ENCODE measurements at regions not wholly inside any gene's neighbourhood (a gene's known extent, or its start where the extent isn't known, plus 50 kb on each side); places are given as distances from the start of the nearest gene placed in this dataset.

DNA sequence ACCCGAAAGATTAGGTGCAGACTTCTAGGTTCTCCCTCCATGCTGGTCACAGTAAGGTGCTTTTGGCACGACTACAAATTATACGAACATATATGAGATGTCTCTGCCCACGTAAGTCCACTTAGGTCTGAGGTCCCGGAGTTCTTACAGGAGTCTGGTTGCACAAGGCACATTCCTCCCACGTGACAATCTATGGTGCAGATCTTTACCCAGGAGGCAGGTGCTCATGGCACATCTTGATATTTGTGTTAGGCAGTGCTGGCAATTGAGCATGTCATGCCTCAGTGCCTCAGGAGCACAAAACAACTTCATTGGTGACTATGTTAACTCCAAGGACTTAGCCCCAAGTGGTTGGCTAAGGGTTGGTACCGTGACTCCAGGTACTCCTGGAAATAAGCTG is 92.0 kb upstream of the AMN1 start:
- no peaks in the 10 kb centered on the region for H3K36me3 ChIP-seq
- no peak overlapping the region for H3K27ac ChIP-seq
- H3K9me3 ChIP-seq, result no peaks in the 10 kb centered on the region
- no peaks in the 10 kb centered on the region for H3K27me3 ChIP-seq
- no peaks in the 10 kb centered on the region for H3K4me1 ChIP-seq
- in situ Hi-C loops (cut with MboI; ENCODE audit: low pct_ligation_motif_present in 1 of 4, low pct_unique_long_range_greater_than_20kb in 1 of 4, low sequenced_read_pairs in 3 of 4) (loop anchor here in 1 of 4 donors (25.0 kb wide), 1 partner anchor 134 kb away; no protein-coding TSS in a partner anchor), intact Hi-C loops (cut with DNase I; ENCODE audit: low total_unique reads) (no loop called here)
- no peak for TF ChIP-seq POLR2A (IDR thresholded peaks at IDR 0.05)
- TF ChIP-seq, protein P1, sequence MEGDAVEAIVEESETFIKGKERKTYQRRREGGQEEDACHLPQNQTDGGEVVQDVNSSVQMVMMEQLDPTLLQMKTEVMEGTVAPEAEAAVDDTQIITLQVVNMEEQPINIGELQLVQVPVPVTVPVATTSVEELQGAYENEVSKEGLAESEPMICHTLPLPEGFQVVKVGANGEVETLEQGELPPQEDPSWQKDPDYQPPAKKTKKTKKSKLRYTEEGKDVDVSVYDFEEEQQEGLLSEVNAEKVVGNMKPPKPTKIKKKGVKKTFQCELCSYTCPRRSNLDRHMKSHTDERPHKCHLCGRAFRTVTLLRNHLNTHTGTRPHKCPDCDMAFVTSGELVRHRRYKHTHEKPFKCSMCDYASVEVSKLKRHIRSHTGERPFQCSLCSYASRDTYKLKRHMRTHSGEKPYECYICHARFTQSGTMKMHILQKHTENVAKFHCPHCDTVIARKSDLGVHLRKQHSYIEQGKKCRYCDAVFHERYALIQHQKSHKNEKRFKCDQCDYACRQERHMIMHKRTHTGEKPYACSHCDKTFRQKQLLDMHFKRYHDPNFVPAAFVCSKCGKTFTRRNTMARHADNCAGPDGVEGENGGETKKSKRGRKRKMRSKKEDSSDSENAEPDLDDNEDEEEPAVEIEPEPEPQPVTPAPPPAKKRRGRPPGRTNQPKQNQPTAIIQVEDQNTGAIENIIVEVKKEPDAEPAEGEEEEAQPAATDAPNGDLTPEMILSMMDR (IDR thresholded peaks at IDR 0.05), result no peak
- no peak for TF ChIP-seq EP300 (IDR thresholded peaks at IDR 0.05; ENCODE audit: low read depth)
- TF ChIP-seq POLR2AphosphoS5 (IDR thresholded peaks at IDR 0.05), result no peak
- 80 to 91% methylated on average over 1 to 7 of the region's 7 CpGs for WGBS, 2 donors (ENCODE audit: low coverage in 1 of 2)
- no peak for DNase-seq
- H3K4me3 ChIP-seq, result no peak overlapping the region

DNA sequence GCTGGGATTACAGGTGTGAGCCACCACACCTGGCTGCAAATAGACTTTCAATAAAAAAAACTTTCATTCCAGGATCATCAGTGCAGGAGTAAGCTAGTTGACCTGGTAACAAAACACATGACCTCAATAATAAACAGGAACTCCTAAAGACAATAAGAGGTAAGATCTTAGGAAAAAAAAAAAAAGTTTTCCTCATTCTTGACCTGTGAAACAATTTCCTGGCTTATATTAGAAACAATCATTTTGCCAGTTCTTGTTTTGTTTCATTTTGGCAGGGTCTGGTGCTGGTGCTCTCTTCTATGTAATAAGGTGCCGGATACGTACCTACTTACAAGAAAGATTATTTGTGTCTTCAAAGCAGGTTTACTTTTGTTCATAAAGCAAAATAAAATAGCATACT is 90.6 kb upstream of the AMN1 start:
- Histone ChIP-seq H3K4me1 (no peaks in the 10 kb centered on the region), H3K9me3 (no peaks in the 10 kb centered on the region), H3K4me3 (no peak overlapping the region), H3K27ac (no peak overlapping the region), H3K27me3 (no peaks in the 10 kb centered on the region), H3K36me3 (no peaks in the 10 kb centered on the region)
- 86 to 90% methylated on average over 2 of the region's 2 CpGs for WGBS, 2 donors (ENCODE audit: low coverage in 1 of 2)
- TF ChIP-seq POLR2A (IDR thresholded peaks at IDR 0.05) (no peak), EP300 (IDR thresholded peaks at IDR 0.05; ENCODE audit: low read depth) (no peak)
- TF ChIP-seq, protein P1 (IDR thresholded peaks at IDR 0.05), result no peak
- in situ Hi-C loops (cut with MboI; ENCODE audit: low pct_ligation_motif_present in 1 of 4, low pct_unique_long_range_greater_than_20kb in 1 of 4, low sequenced_read_pairs in 3 of 4), result loop anchor here in 1 of 4 donors (25.0 kb wide), 1 partner anchor 132 kb away; no protein-coding TSS in a partner anchor
- DNase-seq, result no peak
- intact Hi-C loops (cut with DNase I; ENCODE audit: low total_unique reads), result no loop called here

DNA sequence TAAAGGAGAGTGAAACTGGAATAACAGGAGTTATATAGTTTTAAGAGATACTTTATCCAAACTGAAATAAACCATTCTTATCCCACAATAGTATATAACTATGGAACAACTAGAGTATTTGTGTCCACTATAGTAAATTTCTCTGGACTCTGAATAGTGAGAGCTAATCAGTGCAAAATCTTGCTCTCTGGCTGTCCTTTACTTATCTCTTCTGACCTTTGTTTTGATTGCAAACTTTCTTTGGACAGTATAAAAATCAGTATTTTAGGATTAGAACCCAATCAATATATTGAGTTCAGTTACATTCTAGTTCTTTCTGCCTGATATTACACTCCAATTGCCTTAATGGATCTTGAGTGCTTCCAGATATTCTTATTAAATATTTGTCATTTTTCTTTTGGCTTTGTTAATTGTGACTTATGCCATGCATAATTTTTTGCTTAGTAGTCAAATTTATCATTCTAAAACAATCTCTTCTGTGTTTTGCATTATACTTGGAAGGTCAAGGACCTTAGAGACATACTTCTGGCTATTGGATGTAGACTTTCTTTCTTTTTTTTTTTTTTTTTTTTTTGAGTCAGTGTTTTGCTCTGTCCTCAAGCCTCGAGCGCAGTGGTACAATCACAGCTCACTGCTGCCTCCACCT is 89.9 kb upstream of the AMN1 start:
- H3K4me3 ChIP-seq, result no peak overlapping the region
- H3K36me3 ChIP-seq, result no peaks in the 10 kb centered on the region
- 20 to 88% methylated on average over 1 to 2 of the region's 2 CpGs for WGBS, 2 donors (ENCODE audit: low coverage in 1 of 2)
- no peak for DNase-seq
- no peaks in the 10 kb centered on the region for H3K27me3 ChIP-seq
- intact Hi-C loops (cut with DNase I; ENCODE audit: low total_unique reads), result no loop called here
- no peak overlapping the region for H3K27ac ChIP-seq
- H3K9me3 ChIP-seq, result no peaks in the 10 kb centered on the region
- H3K4me1 ChIP-seq, result no peaks in the 10 kb centered on the region
- in situ Hi-C loops (cut with MboI; ENCODE audit: low pct_ligation_motif_present in 1 of 4, low pct_unique_long_range_greater_than_20kb in 1 of 4, low sequenced_read_pairs in 3 of 4), result loop anchor here in 1 of 4 donors (25.0 kb wide), 1 partner anchor 131 kb away; no protein-coding TSS in a partner anchor
- TF ChIP-seq POLR2AphosphoS5 (IDR thresholded peaks at IDR 0.05), result no peak
- TF ChIP-seq, protein P1 (IDR thresholded peaks at IDR 0.05), result no peak

DNA sequence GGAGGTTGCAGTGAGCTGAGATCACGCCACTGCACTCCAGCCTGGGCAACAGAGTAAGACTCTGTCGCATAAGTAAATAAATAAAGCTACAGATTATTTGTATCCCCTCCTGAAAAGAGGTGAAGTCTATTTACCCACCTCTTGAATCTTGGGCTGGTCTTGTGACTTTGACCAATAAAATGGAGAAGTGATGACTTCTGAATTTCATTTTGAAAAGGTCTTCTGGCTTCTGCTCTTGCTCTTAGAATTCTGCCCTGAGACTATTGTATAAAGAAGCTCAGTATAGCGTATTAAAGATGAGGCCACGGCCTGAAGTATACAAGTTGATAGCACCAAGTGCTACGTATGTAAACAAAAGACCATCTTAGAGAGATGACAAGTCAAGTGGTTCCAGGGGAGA is 88.3 kb upstream of the AMN1 start:
- no peak for TF ChIP-seq POLR2AphosphoS5 (IDR thresholded peaks at IDR 0.05)
- TF ChIP-seq, protein P1 (IDR thresholded peaks at IDR 0.05), result no peak
- TF ChIP-seq POLR2A (IDR thresholded peaks at IDR 0.05), result no peak
- no peak for TF ChIP-seq EP300 (IDR thresholded peaks at IDR 0.05; ENCODE audit: low read depth)
- 32 to 86% methylated on average over 5 of the region's 5 CpGs for WGBS, 2 donors (ENCODE audit: low coverage in 1 of 2)
- intact Hi-C loops (cut with DNase I; ENCODE audit: low total_unique reads) (no loop called here), in situ Hi-C loops (cut with MboI; ENCODE audit: low pct_ligation_motif_present in 1 of 4, low pct_unique_long_range_greater_than_20kb in 1 of 4, low sequenced_read_pairs in 3 of 4) (loop anchor here in 1 of 4 donors (25.0 kb wide), 1 partner anchor 130 kb away; no protein-coding TSS in a partner anchor)
- H3K4me3 ChIP-seq, result no peak overlapping the region
- H3K27ac ChIP-seq, result no peak overlapping the region
- DNase-seq, result no peak
- no peaks in the 10 kb centered on the region for H3K36me3 ChIP-seq
- peaks cover 0 to 7% (median 0%) of the 10 kb centered on the region in 4 donors for H3K4me1 ChIP-seq
- no peaks in the 10 kb centered on the region for H3K27me3 ChIP-seq
- no peaks in the 10 kb centered on the region for H3K9me3 ChIP-seq

Measured in transverse colon (tissue), 4 donors.